ENCODE measurements at regions not wholly inside any gene's neighbourhood (a gene's known extent, or its start where the extent isn't known, plus 50 kb on each side); places are given as distances from the start of the nearest gene placed in this dataset.

- Histone ChIP-seq H3K36me3 (ENCODE audit: control insufficient read depth in 1 of 2, insufficient read depth in 2 of 2, low read length in 2 of 2) (no peaks in the 10 kb centered on the region; a peak in 1 of 4 replicates), H3K79me2 (ENCODE audit: insufficient read depth, low read length) (no peaks in the 10 kb centered on the region), H2AFZ (ENCODE audit: low read depth, low read length, poor library complexity, severe bottlenecking) (no peak overlapping the region), H3K9me3 (ENCODE audit: control insufficient read depth in 1 of 2, insufficient read depth in 1 of 2, low read depth in 1 of 2, low read length in 2 of 2) (no peaks in the 10 kb centered on the region), H3K27ac (ENCODE audit: low read depth, low read length) (no peak overlapping the region), H3K4me2 (ENCODE audit: low read length) (no peak overlapping the region), H3K9ac (ENCODE audit: low read length) (no peak overlapping the region), H3K27me3 (ENCODE audit: insufficient read depth, low read length) (no peaks in the 10 kb centered on the region), H3K9me2 (ENCODE audit: insufficient read depth) (no peaks in the 10 kb centered on the region), H4K20me1 (ENCODE audit: insufficient read depth) (no peaks in the 10 kb centered on the region), H3K4me1 (ENCODE audit: control insufficient read depth in 1 of 2, insufficient read depth in 2 of 2, low read length in 2 of 2) (no peaks in the 10 kb centered on the region), H3K4me3 (replicated peaks in 1 of 2; ENCODE audit: low read depth in 1 of 2, low read length in 2 of 2) (no peak overlapping the region)
- ChIA-PET CTCF (no interaction called here), RAD21 (ENCODE audit: low non-redundant PET in 1 of 2, low total read pairs in 2 of 2, uncharacterized antibody in 2 of 2, unreplicated experiment in 2 of 2) (no interaction called here), POLR2A (no interaction called here)
- BruUV-seq (replicated peaks): no TSS peak
- no peak for ATAC-seq
- intact Hi-C loops (cut with micrococcal nuclease): no loop called here
- TF ChIP-seq ELF1 (IDR thresholded peaks at IDR 0.05; ENCODE audit: borderline replicate concordance, low read depth) (no peak), ZFX (IDR thresholded peaks at IDR 0.05) (no peak), FOSL1 (IDR thresholded peaks at IDR 0.05; ENCODE audit: low read depth) (no peak), SP1 (IDR thresholded peaks at IDR 0.05; ENCODE audit: low read depth) (no peak), POLR2A (IDR thresholded peaks at IDR 0.05; ENCODE audit: borderline replicate concordance, extremely low read depth, insufficient read depth, insufficient read length) (no peak), CEBPB (IDR thresholded peaks at IDR 0.05; ENCODE audit: low read depth) (no peak), TCF7L2 (IDR thresholded peaks at IDR 0.05; ENCODE audit: borderline replicate concordance, extremely low read depth, insufficient read depth, insufficient read length) (no peak), ZBTB33 (IDR thresholded peaks at IDR 0.05; ENCODE audit: extremely low read depth, insufficient replicate concordance, low read length) (no peak), EZH2 (IDR thresholded peaks at IDR 0.05) (no peak), REST (IDR thresholded peaks at IDR 0.05; ENCODE audit: low read depth) (no peak)
- DNase-seq (ENCODE audit: low read depth, low spot score): no peak
Measured at GRCh38 chr20:52446421-52447224, 255.0 kb upstream of the ZFP64 start.

Measured in HCT116 (cell line).